ENCODE measurements at regions not wholly inside any gene's neighbourhood (a gene's known extent, or its start where the extent isn't known, plus 50 kb on each side); places are given as distances from the start of the nearest gene placed in this dataset.
"Not testable (repeated sequence)": the region's sequence is repeated elsewhere in the genome, so short reads cannot be mapped to it uniquely, and the experiment has no call there.

DNA sequence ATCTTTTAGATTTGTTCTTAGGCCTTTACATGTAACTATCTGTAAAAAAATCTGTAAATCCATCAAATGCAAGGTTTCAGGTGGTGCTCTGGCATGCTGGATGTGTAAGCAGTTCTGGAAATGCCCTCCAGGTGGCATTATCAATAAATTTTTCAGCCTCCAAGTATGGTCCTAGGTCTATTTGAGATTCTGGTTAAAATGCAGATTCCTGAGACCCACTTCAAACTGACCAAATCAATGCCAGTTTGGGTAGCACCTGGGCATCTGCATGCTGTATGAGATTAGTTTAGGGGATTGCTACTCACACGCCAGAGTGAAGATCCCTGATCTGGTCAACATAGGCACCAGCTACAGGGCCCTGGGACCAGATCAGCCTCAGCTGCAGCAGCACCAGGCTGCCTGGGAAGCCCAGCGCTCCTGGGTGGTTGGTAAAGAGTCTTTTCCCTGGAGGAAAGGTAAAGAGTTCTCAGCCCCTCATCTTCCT, 507.3 kb upstream of the CITED2 start:
- peaks cover 10% of the 10 kb centered on the region for H3K4me1 ChIP-seq (ENCODE audit: control insufficient read depth, insufficient read depth, low read length)
- H3K27ac ChIP-seq (ENCODE audit: low read length), result no peak overlapping the region
- no peak overlapping the region for H3K4me3 ChIP-seq (ENCODE audit: low read length)
- DNase-seq, result peak; percentile 43
- H3K36me3 ChIP-seq (ENCODE audit: control insufficient read depth, insufficient read depth, low read length), result no peaks in the 10 kb centered on the region
- 86% methylated on average over 1 of the region's 2 CpGs for WGBS (ENCODE audit: insufficient coverage)
- no peaks in the 10 kb centered on the region for H3K9me3 ChIP-seq (replicated peaks; ENCODE audit: control insufficient read depth, low read depth, low read length)
- H3K27me3 ChIP-seq (ENCODE audit: control insufficient read depth, insufficient read depth, low read length), result no peaks in the 10 kb centered on the region

DNA sequence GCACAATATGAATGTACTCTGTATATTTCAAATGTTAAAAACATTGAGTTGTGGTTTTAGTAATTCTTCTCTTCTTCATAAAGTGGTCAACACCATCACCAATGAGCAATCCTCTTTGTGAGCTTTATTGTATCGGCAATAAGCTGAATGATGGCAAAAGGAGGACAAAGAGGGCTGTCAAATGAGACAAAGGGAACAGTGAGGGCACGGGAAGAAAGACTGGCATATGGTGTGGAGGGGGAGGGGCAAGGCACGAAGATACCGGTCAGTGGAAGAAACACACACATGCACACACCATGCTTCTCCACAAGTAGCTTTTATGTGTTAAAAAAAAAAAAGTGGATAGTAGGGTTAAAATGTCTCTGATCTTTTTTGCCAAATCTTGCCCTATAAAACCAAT, 506.8 kb upstream of the CITED2 start:
- H3K27ac ChIP-seq (ENCODE audit: low read length), result no peak overlapping the region
- WGBS (ENCODE audit: insufficient coverage), result no CpG with 5 or more reads among the region's 4 CpGs
- H3K27me3 ChIP-seq (ENCODE audit: control insufficient read depth, insufficient read depth, low read length), result no peaks in the 10 kb centered on the region
- no peaks in the 10 kb centered on the region for H3K9me3 ChIP-seq (replicated peaks; ENCODE audit: control insufficient read depth, low read depth, low read length)
- peaks cover 10% of the 10 kb centered on the region for H3K4me1 ChIP-seq (ENCODE audit: control insufficient read depth, insufficient read depth, low read length)
- H3K4me3 ChIP-seq (ENCODE audit: low read length), result no peak overlapping the region
- H3K36me3 ChIP-seq (ENCODE audit: control insufficient read depth, insufficient read depth, low read length), result no peaks in the 10 kb centered on the region
- no peak for DNase-seq

DNA sequence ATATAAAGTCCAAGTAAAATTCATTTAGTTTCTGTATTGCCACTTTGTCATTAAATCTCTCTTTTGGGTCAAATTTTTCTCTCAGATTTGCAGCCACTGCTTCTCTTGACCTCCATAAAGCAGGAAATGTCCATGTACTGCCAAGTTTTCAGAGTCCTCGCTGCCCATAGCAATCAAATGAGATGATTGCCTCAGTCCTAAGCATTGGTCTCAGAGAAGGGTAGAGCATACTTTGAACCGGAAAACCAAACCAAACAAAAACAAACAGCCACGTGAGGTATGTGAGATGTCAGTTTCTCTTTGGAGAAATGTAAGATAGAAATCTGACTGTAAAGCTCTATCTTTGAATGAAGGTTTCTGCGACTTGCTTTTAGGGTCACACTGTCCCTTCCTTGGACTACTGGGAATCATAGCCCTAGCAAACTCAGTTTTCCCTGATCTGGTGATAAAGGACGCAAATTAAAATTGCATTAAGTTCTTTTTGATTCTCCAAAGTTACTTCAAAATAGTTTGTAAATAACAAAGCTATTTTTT, 505.4 kb upstream of the CITED2 start:
- Histone ChIP-seq H3K27ac (ENCODE audit: low read length) (no peak overlapping the region), H3K27me3 (ENCODE audit: control insufficient read depth, insufficient read depth, low read length) (no peaks in the 10 kb centered on the region), H3K4me1 (ENCODE audit: control insufficient read depth, insufficient read depth, low read length) (peaks cover 10% of the 10 kb centered on the region), H3K4me3 (ENCODE audit: low read length) (no peak overlapping the region), H3K36me3 (ENCODE audit: control insufficient read depth, insufficient read depth, low read length) (no peaks in the 10 kb centered on the region), H3K9me3 (replicated peaks; ENCODE audit: control insufficient read depth, low read depth, low read length) (no peaks in the 10 kb centered on the region)
- 40% methylated on average over 1 of the region's 5 CpGs for WGBS (ENCODE audit: insufficient coverage)
- DNase-seq, result no peak

DNA sequence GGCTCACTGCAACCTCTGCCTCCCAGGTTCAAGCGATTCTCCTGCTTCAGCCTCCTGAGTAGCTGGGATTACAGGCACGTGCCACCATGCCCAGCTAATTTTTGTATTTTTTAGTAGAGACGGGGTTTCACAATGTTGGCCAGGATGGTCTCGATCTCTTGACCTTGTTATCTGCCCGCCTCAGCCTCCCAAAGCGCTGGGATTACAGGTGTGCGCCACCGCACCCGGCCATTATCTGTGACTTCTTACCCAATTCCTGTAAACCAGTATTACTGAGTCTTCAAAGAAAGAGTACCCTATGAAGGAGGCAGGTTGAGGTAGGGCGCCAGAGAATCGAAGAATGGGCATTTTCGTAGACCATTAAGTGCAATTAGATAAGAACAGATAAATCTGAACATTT, 504.8 kb upstream of the CITED2 start:
- not testable (repeated sequence) for H3K4me3 ChIP-seq (ENCODE audit: low read length); H3K36me3 ChIP-seq (ENCODE audit: control insufficient read depth, insufficient read depth, low read length); DNase-seq; H3K27me3 ChIP-seq (ENCODE audit: control insufficient read depth, insufficient read depth, low read length); H3K9me3 ChIP-seq (replicated peaks; ENCODE audit: control insufficient read depth, low read depth, low read length); H3K4me1 ChIP-seq (ENCODE audit: control insufficient read depth, insufficient read depth, low read length); H3K27ac ChIP-seq (ENCODE audit: low read length)
- 83% methylated on average over 2 of the region's 12 CpGs for WGBS (ENCODE audit: insufficient coverage)

DNA sequence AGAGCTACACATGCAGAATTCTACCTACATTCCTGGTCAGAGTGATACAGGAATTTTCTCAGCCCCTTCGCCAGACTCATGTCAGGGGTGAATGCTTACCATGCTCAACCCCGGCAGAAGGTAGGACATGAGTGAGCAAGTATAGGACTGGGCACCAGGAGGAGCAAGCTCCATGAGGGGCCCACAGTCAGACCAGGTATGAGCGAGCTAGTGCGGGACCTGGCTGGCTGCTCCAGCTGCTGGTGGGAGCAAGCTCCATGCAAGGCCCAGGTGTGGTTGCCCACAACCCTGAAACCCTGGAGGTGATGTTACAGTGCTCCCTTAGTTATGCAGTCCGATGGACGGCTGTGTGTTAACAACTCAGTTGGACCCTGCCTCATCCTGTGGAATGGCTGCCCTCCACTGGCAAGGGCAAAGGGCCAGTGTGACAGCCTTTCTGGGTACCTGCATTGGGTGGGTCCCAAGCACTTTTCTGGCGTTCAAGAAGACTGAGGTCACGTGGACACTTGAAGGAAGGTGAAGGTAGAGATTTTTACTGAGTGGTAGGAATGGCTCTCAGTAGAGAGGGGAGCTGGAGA, 503.5 kb upstream of the CITED2 start:
- H3K4me1 ChIP-seq (ENCODE audit: control insufficient read depth, insufficient read depth, low read length), result peaks cover 4% of the 10 kb centered on the region
- H3K4me3 ChIP-seq (ENCODE audit: low read length), result no peak overlapping the region
- H3K36me3 ChIP-seq (ENCODE audit: control insufficient read depth, insufficient read depth, low read length), result no peaks in the 10 kb centered on the region
- DNase-seq, result no peak
- no peak overlapping the region for H3K27ac ChIP-seq (ENCODE audit: low read length)
- WGBS (ENCODE audit: insufficient coverage), result 84% methylated on average over 7 of the region's 8 CpGs
- H3K9me3 ChIP-seq (replicated peaks; ENCODE audit: control insufficient read depth, low read depth, low read length), result no peaks in the 10 kb centered on the region
- H3K27me3 ChIP-seq (ENCODE audit: control insufficient read depth, insufficient read depth, low read length), result no peaks in the 10 kb centered on the region

DNA sequence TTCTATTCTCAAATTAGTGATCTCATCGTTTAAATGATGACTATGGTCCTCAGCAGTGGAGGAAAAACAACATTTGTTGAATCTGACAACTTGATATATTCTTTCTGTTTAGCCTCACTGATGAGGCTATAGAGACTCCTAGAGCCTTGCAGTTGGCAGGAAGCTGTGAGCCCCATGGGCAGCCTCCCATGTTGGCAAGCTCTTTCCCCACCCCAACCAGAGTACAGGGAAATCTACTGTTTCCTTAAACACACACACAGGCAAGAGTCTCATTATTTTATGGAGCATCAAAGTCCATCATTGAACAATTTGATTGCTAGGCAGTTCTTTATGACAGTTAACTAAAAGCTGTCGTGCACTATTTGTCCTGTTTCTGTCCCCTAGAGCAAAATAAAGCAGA, 498.2 kb upstream of the CITED2 start:
- Histone ChIP-seq H3K9me3 (replicated peaks; ENCODE audit: control insufficient read depth, low read depth, low read length) (no peaks in the 10 kb centered on the region), H3K27me3 (ENCODE audit: control insufficient read depth, insufficient read depth, low read length) (no peaks in the 10 kb centered on the region), H3K4me1 (ENCODE audit: control insufficient read depth, insufficient read depth, low read length) (no peaks in the 10 kb centered on the region), H3K27ac (ENCODE audit: low read length) (no peak overlapping the region), H3K36me3 (ENCODE audit: control insufficient read depth, insufficient read depth, low read length) (no peaks in the 10 kb centered on the region), H3K4me3 (ENCODE audit: low read length) (no peak overlapping the region)
- no peak for DNase-seq
- WGBS (ENCODE audit: insufficient coverage), result no CpG with 5 or more reads among the region's 2 CpGs

DNA sequence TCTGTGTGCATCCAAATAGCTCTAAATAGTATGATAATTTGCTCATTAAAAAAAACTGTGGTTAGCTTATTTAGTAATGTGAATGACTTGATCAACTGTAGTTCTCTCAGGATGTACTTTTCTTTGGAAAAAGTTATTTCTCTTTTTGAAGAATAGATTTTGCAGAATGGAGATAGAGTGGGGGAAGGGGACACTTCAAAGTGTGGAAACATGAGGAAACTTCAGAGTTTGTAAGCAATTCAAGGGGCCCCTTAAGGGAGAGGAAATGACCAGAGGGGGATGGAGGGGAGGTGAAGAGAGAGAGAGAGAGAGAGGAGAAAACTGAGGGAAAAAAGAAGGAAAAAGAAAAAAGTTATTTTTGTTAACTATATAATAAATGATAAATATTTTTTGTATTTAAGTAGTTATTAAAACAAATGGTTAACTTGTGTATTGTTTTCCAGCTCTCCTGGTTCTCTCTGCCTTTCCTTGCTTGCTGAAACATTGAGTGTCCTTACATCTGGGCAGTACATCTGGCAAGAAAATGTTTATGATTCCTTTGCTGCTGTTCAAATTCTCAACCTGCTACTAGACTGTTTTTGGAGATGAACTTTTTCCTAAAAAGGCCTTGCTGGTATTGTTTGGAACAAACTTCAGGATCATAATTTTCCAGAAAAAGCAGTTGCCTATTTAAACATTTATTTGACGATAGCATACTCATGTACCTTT, 497.5 kb upstream of the CITED2 start:
- Histone ChIP-seq H3K36me3 (ENCODE audit: control insufficient read depth, insufficient read depth, low read length) (no peaks in the 10 kb centered on the region), H3K9me3 (replicated peaks; ENCODE audit: control insufficient read depth, low read depth, low read length) (no peaks in the 10 kb centered on the region), H3K4me3 (ENCODE audit: low read length) (no peak overlapping the region), H3K4me1 (ENCODE audit: control insufficient read depth, insufficient read depth, low read length) (no peaks in the 10 kb centered on the region), H3K27me3 (ENCODE audit: control insufficient read depth, insufficient read depth, low read length) (no peaks in the 10 kb centered on the region), H3K27ac (ENCODE audit: low read length) (no peak overlapping the region)
- DNase-seq, result peak; percentile 30
- WGBS (ENCODE audit: insufficient coverage), result no CpG with 5 or more reads among the region's 1 CpG

DNA sequence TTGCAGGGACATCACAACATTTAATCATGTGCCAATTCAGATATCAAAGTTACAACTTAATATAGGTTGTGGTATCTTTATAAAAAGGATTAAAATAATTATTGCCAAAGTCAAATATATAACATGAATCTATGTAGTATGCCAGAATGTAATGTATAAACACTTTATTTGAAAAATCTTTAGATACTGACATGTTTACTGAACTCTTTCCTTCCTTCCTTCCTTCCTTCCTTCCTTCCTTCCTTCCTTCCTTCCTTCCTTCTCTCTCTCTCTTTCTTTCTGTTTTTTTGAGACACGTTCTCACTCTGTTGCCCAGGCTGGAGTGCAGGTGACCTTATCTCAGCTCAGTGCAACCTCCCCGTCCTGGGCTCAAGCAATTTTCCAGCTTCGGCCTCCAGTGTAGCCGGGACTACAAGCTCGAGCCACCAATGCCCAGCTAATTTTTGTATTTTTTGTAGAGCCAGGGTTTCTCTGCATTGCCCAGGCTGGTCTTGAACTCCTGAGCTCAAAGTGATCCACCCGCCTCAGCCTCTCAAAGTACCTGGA, 496.8 kb upstream of the CITED2 start:
- WGBS (ENCODE audit: insufficient coverage), result 67% methylated on average over 3 of the region's 6 CpGs
- no peak for DNase-seq
- H3K27ac ChIP-seq (ENCODE audit: low read length), result no peak overlapping the region
- H3K4me3 ChIP-seq (ENCODE audit: low read length), result no peak overlapping the region
- no peaks in the 10 kb centered on the region for H3K4me1 ChIP-seq (ENCODE audit: control insufficient read depth, insufficient read depth, low read length)
- no peaks in the 10 kb centered on the region for H3K36me3 ChIP-seq (ENCODE audit: control insufficient read depth, insufficient read depth, low read length)
- no peaks in the 10 kb centered on the region for H3K27me3 ChIP-seq (ENCODE audit: control insufficient read depth, insufficient read depth, low read length)
- H3K9me3 ChIP-seq (replicated peaks; ENCODE audit: control insufficient read depth, low read depth, low read length), result no peaks in the 10 kb centered on the region

DNA sequence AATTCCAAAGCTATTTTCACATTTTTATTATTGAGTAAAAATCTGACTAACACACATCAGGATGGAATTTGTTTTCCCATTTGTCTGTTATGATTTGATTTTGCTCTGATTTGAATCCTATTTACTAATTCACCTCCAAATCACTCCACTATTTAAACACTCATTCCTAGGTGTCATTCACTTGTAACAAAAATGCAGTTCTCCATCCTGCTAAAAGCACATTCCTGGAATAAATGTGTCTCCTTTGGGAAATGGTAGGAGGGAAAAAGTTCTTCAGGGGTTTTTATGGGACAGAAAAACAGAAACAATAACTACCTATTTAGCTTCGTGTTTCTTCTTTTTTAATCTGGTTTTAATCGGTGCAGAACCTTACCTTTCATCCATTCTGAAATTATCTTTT, 494.1 kb upstream of the CITED2 start:
- Histone ChIP-seq H3K36me3 (ENCODE audit: control insufficient read depth, insufficient read depth, low read length) (no peaks in the 10 kb centered on the region), H3K4me1 (ENCODE audit: control insufficient read depth, insufficient read depth, low read length) (no peaks in the 10 kb centered on the region), H3K9me3 (replicated peaks; ENCODE audit: control insufficient read depth, low read depth, low read length) (no peaks in the 10 kb centered on the region), H3K27ac (ENCODE audit: low read length) (no peak overlapping the region), H3K27me3 (ENCODE audit: control insufficient read depth, insufficient read depth, low read length) (no peaks in the 10 kb centered on the region), H3K4me3 (ENCODE audit: low read length) (no peak overlapping the region)
- DNase-seq, result no peak
- no CpG with 5 or more reads among the region's 2 CpGs for WGBS (ENCODE audit: insufficient coverage)

DNA sequence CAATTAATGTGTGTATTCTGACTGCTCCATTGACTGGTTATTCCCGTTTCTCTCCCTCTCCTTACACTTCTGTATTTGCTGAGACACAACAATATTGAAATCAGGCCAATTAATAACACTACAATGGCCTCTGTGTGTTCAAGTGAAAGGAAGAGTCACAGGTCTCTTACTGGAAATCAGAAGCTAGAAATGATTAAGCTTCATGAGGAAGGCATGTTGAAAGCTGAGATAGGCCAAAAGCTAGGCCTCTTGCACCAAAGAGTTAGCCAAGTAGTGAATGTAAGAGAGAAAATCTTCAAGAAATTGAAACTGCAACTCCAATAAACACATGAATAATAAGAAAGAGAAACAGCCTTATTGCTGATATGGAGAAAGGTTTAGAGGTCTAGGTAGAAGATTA, 489.5 kb upstream of the CITED2 start:
- Histone ChIP-seq H3K4me1 (ENCODE audit: control insufficient read depth, insufficient read depth, low read length) (no peaks in the 10 kb centered on the region), H3K4me3 (ENCODE audit: low read length) (no peak overlapping the region), H3K36me3 (ENCODE audit: control insufficient read depth, insufficient read depth, low read length) (no peaks in the 10 kb centered on the region), H3K9me3 (replicated peaks; ENCODE audit: control insufficient read depth, low read depth, low read length) (no peaks in the 10 kb centered on the region), H3K27me3 (ENCODE audit: control insufficient read depth, insufficient read depth, low read length) (no peaks in the 10 kb centered on the region), H3K27ac (ENCODE audit: low read length) (no peak overlapping the region)
- WGBS (ENCODE audit: insufficient coverage), result no CpG with 5 or more reads among the region's 1 CpG
- DNase-seq, result no peak

All from muscle of leg (tissue), 3 donors.